H9 (cell line): ENCODE measurements at regions not wholly inside any gene's neighbourhood (a gene's known extent, or its start where the extent isn't known, plus 50 kb on each side); places are given as distances from the start of the nearest gene placed in this dataset.

Experiments
- DNase-seq: peaks from one replicate; pipeline ENCODE4 v3.0.0-alpha.2; 2017
- H2AFZ ChIP-seq: one replicate; pipeline ENCODE4 v1.6.1; 2013; ENCODE audit warnings: mild to moderate bottlenecking, low read length, control low read depth, moderate library complexity
- H2AK5ac ChIP-seq: 2 replicates; pipeline ENCODE4 v1.6.1; 2013; ENCODE audit warnings: low read length, control low read depth, mixed read lengths; ENCODE audit not compliant: insufficient read length
- H2BK120ac ChIP-seq: one replicate; pipeline ENCODE4 v1.6.1; 2013; ENCODE audit warnings: low read depth, mild to moderate bottlenecking, low read length, control low read depth, inconsistent platforms; ENCODE audit not compliant: poor library complexity, severe bottlenecking
- H2BK12ac ChIP-seq: 2 replicates; pipeline ENCODE4 v1.6.1; 2013; ENCODE audit warnings: low read length, control low read depth, mixed read lengths, low read depth; ENCODE audit not compliant: insufficient read length
- H2BK15ac ChIP-seq: 2 replicates; pipeline ENCODE4 v1.6.1; 2013; ENCODE audit warnings: low read depth, low read length, control low read depth
- H2BK20ac ChIP-seq: one replicate; pipeline ENCODE4 v1.6.1; 2013; ENCODE audit warnings: low read depth, mild to moderate bottlenecking, low read length, control low read depth, inconsistent platforms; ENCODE audit not compliant: poor library complexity, severe bottlenecking
- H2BK5ac ChIP-seq: 2 replicates; pipeline ENCODE4 v1.6.1; 2013; ENCODE audit warnings: low read length, control low read depth, mixed read lengths; ENCODE audit not compliant: insufficient read length
- H3K14ac ChIP-seq: 2 replicates; pipeline ENCODE4 v1.6.1; 2013; ENCODE audit warnings: low read length, control low read depth; ENCODE audit not compliant: insufficient read depth
- H3K18ac ChIP-seq: 2 replicates; pipeline ENCODE4 v1.6.1; 2013; ENCODE audit warnings: low read depth, mild to moderate bottlenecking, mixed read lengths, low read length, control low read depth; ENCODE audit not compliant: insufficient read length
- H3K23ac ChIP-seq: 2 replicates; pipeline ENCODE4 v1.6.1; 2013; ENCODE audit warnings: low read length, control low read depth, mixed read lengths, low read depth; ENCODE audit not compliant: insufficient read length
- H3K23me2 ChIP-seq: 2 replicates; pipeline ENCODE4 v1.6.1; 2013; ENCODE audit warnings: low read depth, mild to moderate bottlenecking, mixed read lengths, low read length, control low read depth; ENCODE audit not compliant: insufficient read length, poor library complexity, severe bottlenecking
- H3K27ac ChIP-seq: 2 replicates; pipeline ENCODE4 v1.5.1; 2013; ENCODE audit warnings: low read length, control low read depth, mixed read lengths, low read depth; ENCODE audit not compliant: insufficient read length
- H3K27me3 ChIP-seq: 2 replicates; pipeline ENCODE4 v1.6.1; 2013; ENCODE audit warnings: low read length, control low read depth, inconsistent platforms; ENCODE audit not compliant: insufficient read depth
- H3K4ac ChIP-seq: 2 replicates; pipeline ENCODE4 v1.6.1; 2013; ENCODE audit warnings: low read depth, mild to moderate bottlenecking, control low read depth, inconsistent platforms, low read length, moderate library complexity
- H3K4me1 ChIP-seq: 2 replicates; pipeline ENCODE4 v1.6.1; 2013; ENCODE audit warnings: low read length, control low read depth, inconsistent platforms; ENCODE audit not compliant: insufficient read depth
- H3K4me2 ChIP-seq: 2 replicates; pipeline ENCODE4 v1.6.1; 2013; ENCODE audit warnings: low read length, control low read depth, mixed read lengths; ENCODE audit not compliant: insufficient read length, insufficient read depth
- H3K56ac ChIP-seq: 2 replicates; pipeline ENCODE4 v1.6.1; 2013; ENCODE audit warnings: low read depth, mild to moderate bottlenecking, mixed read lengths, low read length, control low read depth; ENCODE audit not compliant: insufficient read length
- H3K79me1 ChIP-seq: 2 replicates; pipeline ENCODE4 v1.6.1; 2013; ENCODE audit warnings: low read depth, mild to moderate bottlenecking, moderate library complexity, low read length, control low read depth, inconsistent platforms; ENCODE audit not compliant: insufficient read depth, poor library complexity, severe bottlenecking
- H3K79me2 ChIP-seq: 2 replicates; pipeline ENCODE4 v1.6.1; 2013; ENCODE audit warnings: low read length, control low read depth, inconsistent platforms; ENCODE audit not compliant: insufficient read depth
- H3K9ac ChIP-seq: 2 replicates; pipeline ENCODE4 v1.6.1; 2013; ENCODE audit warnings: low read length, control low read depth, mixed read lengths; ENCODE audit not compliant: insufficient read length; ENCODE audit errors: extremely low read depth
- H3K9me3 ChIP-seq: one replicate; pipeline ENCODE4 v1.6.1; 2013; ENCODE audit warnings: low read depth, low read length, inconsistent platforms; ENCODE audit not compliant: control insufficient read depth
- H3T11ph ChIP-seq: one replicate; pipeline ENCODE4 v1.6.1; 2013; ENCODE audit warnings: mild to moderate bottlenecking, low read length, control low read depth, inconsistent platforms
- H4K20me1 ChIP-seq: one replicate; pipeline ENCODE4 v1.6.1; 2013; ENCODE audit not compliant: control insufficient read depth, insufficient read length, insufficient read depth
- H4K5ac ChIP-seq: 2 replicates; pipeline ENCODE4 v1.6.1; 2013; ENCODE audit warnings: low read depth, mild to moderate bottlenecking, mixed read lengths, low read length, control low read depth; ENCODE audit not compliant: insufficient read length
- H4K8ac ChIP-seq: replicated peaks from 2 replicates; pipeline ENCODE4 v1.6.1; 2013; ENCODE audit warnings: low read length, control low read depth, mixed read lengths, low read depth; ENCODE audit not compliant: insufficient read length
- H4K91ac ChIP-seq: 2 replicates; pipeline ENCODE4 v1.6.1; 2013; ENCODE audit warnings: low read depth, mild to moderate bottlenecking, moderate library complexity, mixed read lengths, low read length, control low read depth; ENCODE audit not compliant: insufficient read length
- H3K27ac Mint-ChIP-seq, 3 experiments: 2 replicates in 2 of 3; 3 replicates in 1 of 3; pipeline ENCODE4 v1.8.0; 2020 to 2021; ENCODE audit warnings: mixed read lengths in 3 of 3, mild to moderate bottlenecking in 1 of 3, moderate library complexity in 1 of 3
- H3K27me3 Mint-ChIP-seq: 2 replicates; pipeline ENCODE4 v1.8.0; 2021; ENCODE audit warnings: low read depth, mild to moderate bottlenecking, moderate library complexity, mixed read lengths
- H3K36me3 Mint-ChIP-seq, 3 experiments: 2 replicates in 2 of 3; 3 replicates in 1 of 3; pipeline ENCODE4 v1.8.0; 2020 to 2021; ENCODE audit warnings: low read depth in 3 of 3, mixed read lengths in 3 of 3; ENCODE audit not compliant: insufficient read depth in 1 of 3
- H3K4me1 Mint-ChIP-seq, 2 experiments: 2 replicates each; pipeline ENCODE4 v1.8.0; 2020; ENCODE audit warnings: mixed read lengths in 2 of 2
- H3K4me3 Mint-ChIP-seq, 2 experiments: 2 replicates in 1 of 2; 3 replicates in 1 of 2; pipeline ENCODE4 v1.8.0; 2020 to 2021; ENCODE audit warnings: mild to moderate bottlenecking in 2 of 2, mixed read lengths in 2 of 2, moderate library complexity in 1 of 2
- H3K9me3 Mint-ChIP-seq, 2 experiments: 2 replicates in 1 of 2; 3 replicates in 1 of 2; pipeline ENCODE4 v1.8.0; 2020; ENCODE audit warnings: mild to moderate bottlenecking in 2 of 2, mixed read lengths in 2 of 2, moderate library complexity in 1 of 2
- WGBS: extraction: QIAGEN DNeasy Blood & Tissue Kit; methylation state at CpG from one replicate; pipeline ENCODE4 v1.1.7; 2013; ENCODE audit warnings: missing lambda C conversion rate, low lambda C conversion rate, mixed read lengths; ENCODE audit not compliant: insufficient read length; ENCODE audit errors: extremely low coverage; 5-methylcytosine and 5-hydroxymethylcytosine counted together
- TF ChIP-seq, protein P1 (sequence below): fragments of 200-600 bp; sonication (generic); conservative IDR thresholded peaks from 3 replicates; pipeline ENCODE4 v1.8.0; 2021; ENCODE audit warnings: antibody characterized with exemption, mild to moderate bottlenecking

- no peak overlapping the region for H3K27ac Mint-ChIP-seq
- Histone ChIP-seq H3K27ac (no peak overlapping the region), H3K79me1 (no peaks in the 10 kb centered on the region), H3K9me3 (no peaks in the 10 kb centered on the region), H2AFZ (no peak overlapping the region), H2BK12ac (no peak overlapping the region), H2BK120ac (no peak overlapping the region), H2BK20ac (no peak overlapping the region), H3T11ph (no peak overlapping the region), H4K8ac (no peak overlapping the region), H3K23me2 (no peaks in the 10 kb centered on the region), H3K9ac (no peak overlapping the region), H3K4me2 (no peak overlapping the region), H2AK5ac (no peak overlapping the region), H3K18ac (no peak overlapping the region), H3K23ac (no peak overlapping the region), H3K4ac (no peak overlapping the region), H2BK5ac (no peak overlapping the region), H4K20me1 (no peaks in the 10 kb centered on the region), H4K91ac (no peak overlapping the region), H3K14ac (no peak overlapping the region), H3K79me2 (no peaks in the 10 kb centered on the region), H3K27me3 (no peaks in the 10 kb centered on the region), H3K4me1 (no peaks in the 10 kb centered on the region), H2BK15ac (no peak overlapping the region), H3K56ac (no peak overlapping the region), H4K5ac (no peak overlapping the region)
- WGBS = no CpG with 5 or more reads among the region's 6 CpGs
- TF ChIP-seq, protein P1, sequence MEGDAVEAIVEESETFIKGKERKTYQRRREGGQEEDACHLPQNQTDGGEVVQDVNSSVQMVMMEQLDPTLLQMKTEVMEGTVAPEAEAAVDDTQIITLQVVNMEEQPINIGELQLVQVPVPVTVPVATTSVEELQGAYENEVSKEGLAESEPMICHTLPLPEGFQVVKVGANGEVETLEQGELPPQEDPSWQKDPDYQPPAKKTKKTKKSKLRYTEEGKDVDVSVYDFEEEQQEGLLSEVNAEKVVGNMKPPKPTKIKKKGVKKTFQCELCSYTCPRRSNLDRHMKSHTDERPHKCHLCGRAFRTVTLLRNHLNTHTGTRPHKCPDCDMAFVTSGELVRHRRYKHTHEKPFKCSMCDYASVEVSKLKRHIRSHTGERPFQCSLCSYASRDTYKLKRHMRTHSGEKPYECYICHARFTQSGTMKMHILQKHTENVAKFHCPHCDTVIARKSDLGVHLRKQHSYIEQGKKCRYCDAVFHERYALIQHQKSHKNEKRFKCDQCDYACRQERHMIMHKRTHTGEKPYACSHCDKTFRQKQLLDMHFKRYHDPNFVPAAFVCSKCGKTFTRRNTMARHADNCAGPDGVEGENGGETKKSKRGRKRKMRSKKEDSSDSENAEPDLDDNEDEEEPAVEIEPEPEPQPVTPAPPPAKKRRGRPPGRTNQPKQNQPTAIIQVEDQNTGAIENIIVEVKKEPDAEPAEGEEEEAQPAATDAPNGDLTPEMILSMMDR = no peak
- no peak overlapping the region for H3K4me3 Mint-ChIP-seq
- H3K36me3 Mint-ChIP-seq = 0 out of 7 replicates have a peak, but pooled peaks cover 0 to 4% (median 0%) of the 10 kb centered on the region in 3 experiments
- H3K27me3 Mint-ChIP-seq = no peaks in the 10 kb centered on the region
- H3K4me1 Mint-ChIP-seq = no peaks in the 10 kb centered on the region
- no peaks in the 10 kb centered on the region for H3K9me3 Mint-ChIP-seq
- DNase-seq = no peak
These were observed 144.7 kb upstream of the ADGRL4 start for GRCh38 chr1:79151006-79151796.
